B cell (primary cell): ENCODE measurements at regions not wholly inside any gene's neighbourhood (a gene's known extent, or its start where the extent isn't known, plus 50 kb on each side); places are given as distances from the start of the nearest gene placed in this dataset.

Experiments used
- CTCF ChIP-seq: fragments of 200-600 bp; IDR thresholded peaks from one replicate; pipeline ENCODE4 v1.8.0; 2022; ENCODE audit warnings: antibody characterized with exemption, mild to moderate bottlenecking
- EZH2 ChIP-seq: IDR thresholded peaks from 2 replicates; pipeline ENCODE4 v1.6.1; 2012; ENCODE audit warnings: borderline replicate concordance, low read depth, mild to moderate bottlenecking, moderate library complexity, low read length; ENCODE audit not compliant: insufficient read depth, poor library complexity, severe bottlenecking

GRCh38 chrX:42386681-42387080 is 391.3 kb downstream of the PPP1R2C start:
- TF ChIP-seq CTCF, result no peak
- no peak for TF ChIP-seq EZH2
